HG03280 (cell line): ENCODE measurements at regions not wholly inside any gene's neighbourhood (a gene's known extent, or its start where the extent isn't known, plus 50 kb on each side); places are given as distances from the start of the nearest gene placed in this dataset.

Source experiments
- ATAC-seq: cut with Tn5 transposase; IDR thresholded peaks from one replicate; pipeline ENCODE4 v1.9.1; 2021; ENCODE audit warnings: mild to moderate bottlenecking, moderate library complexity; ENCODE audit not compliant: unreplicated experiment

DNA sequence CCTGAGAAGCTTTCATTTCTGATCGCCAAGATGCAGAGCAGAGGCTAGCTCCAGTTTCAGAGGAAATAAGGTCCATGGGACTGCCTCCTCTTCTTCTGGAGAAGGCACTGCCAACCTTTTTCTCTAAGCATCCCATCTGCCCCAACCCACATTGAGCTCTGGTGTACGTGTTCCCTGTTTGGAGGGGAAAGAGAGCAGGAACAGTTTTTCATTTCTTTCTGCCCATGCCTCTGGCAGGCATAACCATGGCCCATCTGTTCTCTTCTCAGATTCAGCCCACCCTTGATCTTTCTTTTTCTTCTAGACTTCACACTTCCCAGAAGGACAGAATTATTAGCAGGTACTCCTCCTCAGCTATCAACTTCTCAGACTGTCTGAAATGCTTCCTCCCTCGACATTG lies 1110.3 kb upstream of the KLHL29 start:
- no peak for ATAC-seq

DNA sequence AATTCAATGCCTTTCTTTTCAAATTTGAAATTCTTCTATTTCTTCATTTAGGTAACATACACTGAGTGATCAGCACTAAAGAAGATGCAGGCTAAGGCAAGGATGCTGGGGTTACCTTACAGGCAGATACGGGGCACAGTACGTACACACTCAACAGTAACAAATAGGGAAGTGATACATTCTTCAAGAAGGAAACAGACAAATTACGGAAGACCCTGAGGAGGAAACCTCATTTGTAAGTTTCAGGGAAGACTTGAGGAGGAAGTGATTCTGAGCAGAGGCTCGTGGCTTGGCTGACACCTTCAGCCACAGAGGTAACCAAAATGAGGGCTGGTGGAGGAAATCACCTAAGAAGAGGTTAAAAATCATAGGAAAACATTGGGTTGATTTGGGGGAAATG lies 1108.3 kb upstream of the KLHL29 start:
- no peak for ATAC-seq

DNA sequence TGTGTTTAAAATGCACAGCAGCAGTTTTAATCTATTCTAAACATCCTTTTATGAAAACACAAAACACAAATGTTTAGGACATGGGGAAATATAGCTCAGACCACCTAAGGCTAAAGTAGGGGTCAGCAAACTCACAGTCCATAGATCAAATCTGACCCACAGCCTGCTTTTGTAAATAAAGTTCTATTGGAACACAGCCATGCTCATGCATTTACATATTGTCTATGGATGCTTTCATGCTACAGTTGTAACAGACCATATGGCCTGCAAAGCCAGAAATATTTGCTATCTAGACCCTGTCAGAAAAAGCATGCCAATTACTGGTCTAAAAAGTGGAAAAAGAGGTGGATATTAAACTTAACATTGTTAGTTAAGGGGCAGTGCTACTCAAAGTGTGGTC lies 1105.4 kb upstream of the KLHL29 start:
- no peak for ATAC-seq

DNA sequence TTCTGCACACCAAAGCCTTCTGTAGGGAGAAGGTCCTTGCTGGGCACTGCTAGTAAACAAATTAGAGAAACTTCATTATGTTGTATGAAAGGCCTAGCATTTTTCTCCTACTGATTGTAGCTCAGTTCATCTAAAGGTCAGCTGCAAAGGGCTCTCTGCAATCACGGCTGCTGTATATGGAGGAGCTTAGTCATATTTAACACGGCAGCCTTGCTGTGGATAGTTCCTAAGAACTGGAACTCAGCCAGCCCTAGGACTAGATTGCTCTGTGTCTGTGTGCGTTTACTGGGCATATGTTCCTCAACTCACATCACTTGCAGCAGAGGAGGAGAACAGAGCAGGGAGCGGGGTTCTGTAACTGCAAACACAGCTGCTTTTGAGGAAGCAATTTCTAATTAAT lies 1103.9 kb upstream of the KLHL29 start:
- ATAC-seq: no peak

DNA sequence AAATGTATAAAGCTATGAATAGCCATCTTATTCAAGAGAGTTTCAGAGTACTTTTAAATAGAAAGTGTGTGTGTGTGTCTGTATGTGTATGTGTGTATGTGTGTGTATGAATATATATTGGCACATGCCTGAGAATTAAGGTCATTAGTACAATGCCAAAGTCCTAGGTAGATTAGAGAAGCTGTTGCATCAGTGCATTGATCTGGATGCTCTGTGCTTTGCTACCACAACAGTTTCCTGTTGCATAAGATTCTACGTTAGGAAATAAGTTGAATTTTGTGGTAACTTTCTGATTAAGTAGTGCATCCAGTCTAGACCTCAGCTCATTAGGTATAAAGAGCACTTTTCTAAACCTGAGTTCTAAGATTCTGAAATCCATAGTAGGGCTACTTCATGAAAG lies 1102.8 kb upstream of the KLHL29 start:
- no peak for ATAC-seq

DNA sequence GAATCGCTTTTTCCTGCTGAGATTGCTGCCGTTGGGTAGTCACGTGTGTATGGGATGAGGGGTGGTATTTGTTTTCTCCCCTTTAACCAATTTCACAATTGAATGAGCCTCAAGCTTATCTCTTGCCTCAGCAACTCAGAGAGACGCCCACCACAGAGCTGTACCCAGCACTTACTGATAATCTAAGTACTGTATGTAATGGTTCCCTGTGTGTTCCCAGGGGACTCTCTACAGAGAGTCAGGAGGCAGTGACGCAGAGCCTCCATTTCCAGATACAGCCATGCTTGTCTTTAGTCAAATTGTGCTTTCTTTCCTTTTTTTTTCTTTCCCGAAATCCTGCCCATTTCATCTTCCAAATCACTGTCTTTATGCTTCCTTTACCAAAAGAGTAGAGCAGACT lies 1102.1 kb upstream of the KLHL29 start:
- ATAC-seq: no peak

DNA sequence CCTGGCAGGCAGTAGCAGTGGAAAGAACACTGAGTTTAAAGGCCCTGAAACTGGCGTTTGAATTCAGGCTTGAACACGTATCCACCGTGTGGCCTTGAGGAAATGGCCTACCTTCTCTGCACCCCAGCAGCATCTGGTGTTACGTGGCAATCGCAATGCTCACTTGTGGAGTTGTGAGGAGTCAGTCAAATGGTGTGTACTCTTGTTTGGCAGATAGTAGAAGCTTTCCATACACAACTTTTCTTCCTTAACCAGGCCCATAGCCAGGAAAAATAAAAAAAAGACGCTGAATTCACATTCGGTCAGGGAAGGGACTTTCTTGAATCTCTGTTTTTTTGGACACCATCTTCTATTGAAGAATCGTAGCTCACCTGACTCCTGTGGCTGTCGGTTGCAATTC lies 1101.5 kb upstream of the KLHL29 start:
- ATAC-seq: no peak

DNA sequence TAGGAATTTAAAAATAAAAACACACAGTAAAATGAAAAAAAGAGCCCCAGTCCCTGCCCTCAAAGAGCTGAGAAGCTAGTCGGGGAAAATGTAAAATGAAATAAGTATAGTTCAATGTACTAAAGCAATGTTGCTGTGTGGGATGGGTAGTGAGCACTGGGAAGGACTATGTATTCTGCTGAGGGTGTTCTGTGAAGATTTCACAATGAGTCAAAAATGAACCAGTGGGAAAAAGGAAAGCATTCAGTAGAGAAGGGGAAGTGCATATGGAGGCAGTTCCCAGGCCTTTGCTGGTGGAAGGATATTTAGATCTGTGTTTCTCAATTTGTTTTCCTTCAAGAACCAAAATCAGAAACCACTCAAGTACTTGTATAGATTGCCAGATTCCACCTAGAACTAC lies 1094.7 kb upstream of the KLHL29 start:
- ATAC-seq: no peak

DNA sequence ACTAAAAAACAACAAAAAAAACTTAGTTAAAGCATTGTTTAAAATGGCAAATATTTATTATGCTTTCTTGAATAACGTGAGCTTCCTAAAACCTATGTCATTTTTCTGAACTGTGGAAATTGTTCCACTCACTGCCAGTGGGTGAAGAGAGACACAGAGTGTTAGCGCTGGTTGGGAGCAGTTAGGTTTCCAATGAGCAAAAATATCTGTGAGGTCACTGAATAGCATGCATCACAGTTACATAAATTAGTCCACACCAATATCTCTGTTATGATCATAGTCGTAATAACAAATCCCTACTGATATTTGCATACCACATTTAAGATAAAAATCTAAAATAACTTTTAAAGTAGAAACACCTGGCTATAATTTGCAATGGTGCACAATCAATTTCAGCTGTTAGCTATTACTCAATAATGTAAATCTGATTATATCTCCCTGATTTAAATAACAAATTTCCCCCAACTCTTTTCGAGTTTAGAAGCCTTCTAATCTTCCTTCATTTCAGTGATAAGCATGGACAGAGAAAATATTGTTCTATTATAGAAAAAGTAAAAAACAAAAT lies 1094.0 kb upstream of the KLHL29 start:
- ATAC-seq: no peak

DNA sequence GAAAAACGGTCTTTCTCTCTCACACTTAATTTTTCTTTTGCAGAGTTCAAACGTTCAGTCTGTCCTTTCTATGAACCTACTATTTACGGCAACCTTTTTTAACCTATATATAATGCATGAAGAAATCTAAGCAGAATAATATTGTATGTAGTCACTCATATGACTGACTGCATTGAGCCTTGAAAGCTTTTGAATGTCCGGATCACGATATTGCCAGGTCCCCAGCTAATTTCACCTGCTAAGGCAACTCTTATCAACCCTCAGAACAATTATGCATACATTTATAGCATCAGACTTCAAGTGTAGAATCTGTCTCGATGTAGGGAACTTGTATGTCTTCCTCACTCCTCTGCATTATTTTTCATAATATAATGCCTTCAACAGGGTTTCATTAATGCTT lies 1083.8 kb upstream of the KLHL29 start:
- no peak for ATAC-seq

DNA sequence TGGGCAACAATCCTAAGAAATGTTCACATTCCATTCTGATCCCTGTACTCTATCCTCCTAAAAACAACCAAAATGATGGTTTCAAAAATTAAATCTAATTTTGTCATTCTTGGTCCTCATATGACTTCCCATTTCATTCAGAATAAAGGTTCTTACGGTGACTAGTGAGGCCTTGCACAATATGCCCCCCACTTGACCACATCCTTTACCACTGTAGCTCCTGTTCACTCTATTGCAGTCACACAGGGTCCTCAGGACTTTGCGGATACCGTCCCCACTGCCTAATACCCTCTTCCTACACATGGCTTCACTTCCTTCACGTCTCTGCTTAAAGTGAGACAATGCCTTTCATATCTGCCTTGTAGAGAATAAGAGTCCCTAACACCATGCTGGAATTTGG lies 1058.7 kb upstream of the KLHL29 start:
- ATAC-seq: no peak

DNA sequence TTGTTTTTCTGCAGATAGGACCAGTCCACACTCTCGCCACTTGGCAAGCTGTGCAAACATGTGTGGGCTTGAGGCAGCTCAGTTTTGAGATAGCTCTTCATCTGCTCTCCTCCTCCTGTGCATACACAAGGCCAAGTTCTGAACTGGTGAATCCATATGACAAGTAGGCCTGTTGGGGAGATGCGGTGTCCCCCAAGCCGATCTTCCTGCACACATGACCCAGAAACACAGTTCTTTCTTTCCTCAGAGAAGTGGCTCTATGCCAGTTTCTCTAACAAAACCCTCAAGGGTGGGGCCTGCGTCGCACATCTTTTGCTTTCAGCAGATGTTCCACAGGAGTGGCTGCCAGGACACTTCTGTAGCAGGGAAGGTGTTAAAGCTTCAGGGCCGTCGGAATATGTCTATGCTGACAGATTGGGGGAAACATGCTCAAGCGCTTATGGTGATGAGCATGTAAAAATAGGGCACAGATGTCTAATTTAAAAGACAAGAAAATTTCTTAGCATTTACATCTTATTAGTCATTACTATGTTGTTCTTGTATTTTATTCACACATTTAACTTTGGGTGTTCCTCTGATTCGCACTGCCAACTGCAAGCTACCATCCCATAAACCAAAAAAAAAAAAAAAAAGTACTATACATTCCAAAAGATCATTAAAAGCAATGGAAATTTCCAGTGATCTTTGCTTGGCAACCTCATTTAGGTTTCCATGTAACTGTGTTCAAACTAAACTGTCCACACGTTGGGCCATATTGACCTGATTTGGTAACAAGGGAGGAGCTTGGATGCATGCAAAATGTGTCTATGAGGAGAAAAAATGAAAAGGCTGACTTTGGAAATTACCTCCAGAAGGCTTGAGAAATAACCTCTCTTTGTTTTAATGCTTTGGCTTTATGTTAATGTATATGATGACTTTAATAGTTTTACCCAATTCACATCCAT lies 1055.5 kb upstream of the KLHL29 start:
- ATAC-seq: no peak

DNA sequence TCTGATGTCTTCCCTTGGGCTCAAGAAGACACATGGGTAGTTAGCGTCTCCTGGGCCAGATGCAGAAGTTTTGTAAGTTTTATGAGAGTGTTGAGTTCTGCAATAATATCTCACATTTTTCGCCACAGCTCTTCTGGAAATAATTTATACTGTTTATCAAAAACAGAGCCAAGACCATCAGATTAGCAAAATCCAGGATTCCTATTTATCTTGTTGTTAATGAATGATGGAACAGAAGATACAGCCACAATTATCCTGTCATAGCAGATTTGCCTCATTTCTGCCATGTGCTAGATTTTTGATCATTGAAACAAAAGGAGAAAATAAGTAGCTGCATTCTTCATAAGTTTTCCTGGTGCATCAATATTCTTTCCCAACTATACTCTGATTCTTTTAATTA lies 1048.6 kb upstream of the KLHL29 start:
- no peak for ATAC-seq

DNA sequence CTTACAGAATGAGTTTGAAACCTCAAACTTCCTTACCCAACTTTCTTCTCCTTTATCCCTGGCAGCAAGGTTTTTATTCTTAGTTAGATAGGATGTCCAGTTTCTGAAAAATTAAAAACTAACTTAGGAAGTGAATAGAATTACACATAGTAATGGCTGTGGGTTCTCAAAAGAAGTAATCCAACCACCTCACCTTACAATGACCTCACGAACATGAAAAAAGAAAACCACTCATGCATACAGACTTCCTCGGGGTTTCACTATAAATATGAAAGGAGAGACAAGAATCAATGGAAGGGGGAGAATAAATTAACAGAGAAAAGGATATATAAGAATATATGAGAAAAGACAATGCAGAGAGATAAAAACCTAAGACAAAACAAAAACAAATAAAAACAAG lies 1044.3 kb upstream of the KLHL29 start:
- no peak for ATAC-seq

DNA sequence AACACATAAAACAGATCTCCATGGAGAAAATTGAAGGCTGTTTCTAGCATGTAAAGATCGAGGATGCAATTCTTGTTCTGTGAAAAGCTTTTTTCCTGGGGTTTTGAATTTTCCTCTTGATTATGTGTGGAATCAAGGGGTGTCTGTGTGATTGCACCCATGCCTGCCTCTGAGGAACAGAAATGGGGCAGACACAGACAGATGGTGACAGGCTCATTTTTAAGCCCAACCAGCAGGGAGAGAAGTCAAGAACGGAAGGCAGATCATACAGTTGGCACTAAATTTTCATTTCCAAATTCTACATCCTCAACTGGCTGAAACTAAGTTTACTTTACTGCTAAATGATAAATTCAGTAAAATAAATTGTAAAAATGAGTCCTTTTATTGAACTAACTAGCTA lies 1037.7 kb upstream of the KLHL29 start:
- ATAC-seq: no peak

DNA sequence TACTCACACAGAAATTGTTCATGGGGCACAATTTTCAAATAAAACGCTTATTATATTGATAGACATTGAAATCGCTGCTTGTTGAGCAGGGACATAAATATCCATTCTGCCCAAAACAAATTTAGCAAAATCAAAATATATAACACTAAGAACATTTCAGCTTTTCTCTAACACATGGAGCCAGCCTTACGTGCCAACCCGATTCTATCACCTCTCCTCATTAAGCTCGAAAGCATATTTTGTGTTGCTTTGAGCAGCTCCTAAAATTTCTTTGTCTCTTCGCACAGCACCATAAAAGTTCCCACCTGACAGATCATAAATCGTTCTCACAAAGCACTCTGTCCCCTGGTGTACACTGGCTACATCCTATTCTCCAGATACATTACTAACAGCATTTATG lies 1034.4 kb upstream of the KLHL29 start:
- ATAC-seq: no peak

DNA sequence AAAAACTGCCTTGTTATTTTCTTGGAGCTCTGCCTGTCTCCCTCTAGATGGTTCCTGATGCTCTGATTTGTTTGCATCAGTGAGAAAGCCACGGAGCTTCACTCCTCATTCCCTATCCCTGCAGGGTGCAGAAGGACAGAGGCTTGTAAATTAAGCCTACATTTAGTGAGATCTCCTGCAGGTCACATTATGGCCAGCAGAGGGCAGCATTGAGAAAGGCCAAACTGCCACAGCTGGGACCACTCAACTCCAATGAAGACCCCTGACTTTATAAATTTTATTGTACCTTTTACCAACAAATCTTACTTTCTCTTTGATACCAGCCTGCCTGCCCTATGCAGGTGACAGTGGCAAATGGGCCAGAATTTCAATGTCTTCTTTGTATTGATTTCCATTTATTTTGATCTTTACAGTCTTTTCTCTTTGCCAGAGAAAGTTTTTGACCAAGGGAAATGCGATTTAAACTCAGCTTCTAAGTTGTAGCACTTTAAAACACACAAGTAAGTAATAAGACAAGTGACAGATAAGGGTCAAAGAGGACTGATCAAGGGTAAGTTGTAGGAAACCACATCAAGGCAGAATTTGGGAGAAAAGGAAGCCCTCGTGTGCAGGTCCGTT lies 1029.1 kb upstream of the KLHL29 start:
- peak; percentile 57 for ATAC-seq

DNA sequence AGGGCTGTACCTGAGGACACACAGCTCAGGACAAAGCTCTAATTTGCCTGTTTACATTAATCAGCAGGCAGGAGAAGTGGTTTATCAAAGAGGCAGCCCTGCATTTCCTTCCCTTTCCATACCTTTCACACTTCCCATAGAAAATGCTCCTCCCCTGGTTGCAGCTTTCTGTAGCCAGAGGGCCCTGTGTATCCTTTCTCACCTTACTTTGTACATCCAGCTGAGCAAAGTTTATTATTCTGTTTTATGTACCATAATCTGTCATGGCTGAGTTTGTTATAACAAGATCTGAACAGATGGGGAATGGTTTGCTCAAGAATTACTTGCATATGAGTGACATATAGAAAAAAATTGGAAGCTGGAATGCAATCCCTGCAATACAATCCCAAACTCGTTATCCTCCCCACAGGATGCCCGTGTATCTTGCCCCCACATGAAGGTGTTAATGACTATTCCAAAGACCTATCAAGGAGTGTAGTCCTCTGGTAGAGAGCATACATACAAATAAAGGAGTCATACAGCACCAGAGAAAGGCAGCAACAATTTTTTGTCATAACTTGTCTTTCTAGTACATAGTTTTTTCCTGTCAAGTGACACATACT lies 1025.8 kb upstream of the KLHL29 start:
- no peak for ATAC-seq

DNA sequence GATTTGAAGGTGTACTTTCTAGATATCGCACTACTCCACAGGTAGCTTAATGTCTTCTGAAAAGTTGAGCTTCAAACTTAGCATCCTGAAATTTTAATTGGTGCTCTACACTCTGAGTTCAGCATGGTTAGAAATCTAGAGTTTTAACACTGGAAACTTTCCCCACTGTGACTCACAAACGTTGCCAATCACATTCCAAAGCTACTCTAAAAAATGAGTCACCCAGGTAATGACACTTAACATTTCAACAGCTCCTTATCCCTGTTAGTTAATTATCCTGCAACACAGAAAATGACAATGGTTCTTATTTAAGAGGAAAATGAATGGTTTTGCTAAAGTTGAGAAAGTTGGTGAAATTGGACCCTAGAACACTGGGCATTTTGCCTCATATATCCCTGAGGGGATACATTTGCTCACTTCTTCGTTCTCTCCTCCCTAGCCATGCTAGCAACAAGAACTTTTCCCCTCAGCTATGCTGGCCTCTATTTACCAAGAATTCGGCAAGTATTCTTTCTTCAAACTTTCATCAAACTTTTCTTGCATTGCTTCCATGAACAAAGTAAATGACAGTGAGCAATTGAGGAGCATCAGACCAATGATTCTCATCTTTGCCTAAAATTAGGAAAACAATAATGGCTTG lies 1024.1 kb upstream of the KLHL29 start:
- no peak for ATAC-seq

DNA sequence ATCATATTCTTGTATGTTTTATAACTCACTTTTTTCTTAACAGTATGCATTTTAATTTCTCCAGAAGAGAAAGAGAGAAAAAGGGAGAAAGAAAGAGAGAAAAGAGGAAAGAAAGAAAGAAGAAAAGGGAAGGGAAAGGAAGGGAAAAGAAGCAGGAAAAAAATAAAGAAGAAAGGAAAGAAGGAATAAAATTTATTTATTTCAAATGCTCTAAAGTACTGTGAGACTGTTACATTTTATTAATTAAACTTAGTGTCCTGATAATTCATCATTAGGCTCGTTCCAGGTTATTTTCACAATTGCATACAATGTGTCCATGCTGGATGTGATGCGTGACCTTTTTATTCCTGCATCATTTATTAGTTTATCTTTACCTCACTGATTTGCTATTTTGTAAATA lies 1023.4 kb upstream of the KLHL29 start:
- ATAC-seq: no peak

DNA sequence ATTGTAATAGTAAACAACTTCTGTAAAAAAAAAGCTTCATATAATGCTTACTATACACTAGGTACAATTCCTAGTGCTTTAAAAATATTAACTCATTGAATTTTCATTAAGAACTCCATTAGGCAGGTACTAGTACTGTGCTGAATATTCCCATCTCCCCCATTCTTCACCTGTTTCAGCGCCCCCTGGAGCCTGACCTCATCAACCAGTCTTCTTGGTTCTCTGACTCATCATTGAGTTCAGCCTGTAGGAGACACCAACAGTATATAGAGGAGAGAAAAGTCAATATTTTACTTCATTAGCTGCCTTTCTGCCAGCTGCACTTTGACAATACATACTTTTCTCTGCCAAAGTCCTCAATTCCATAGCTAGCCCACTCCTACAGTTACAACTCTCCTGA lies 1009.9 kb upstream of the KLHL29 start:
- ATAC-seq: no peak
